Pancreas (tissue), 10 donors: ENCODE measurements at regions not wholly inside any gene's neighbourhood (a gene's known extent, or its start where the extent isn't known, plus 50 kb on each side); places are given as distances from the start of the nearest gene placed in this dataset.

Source experiments
- ATAC-seq, 4 donors: fragments of 200-7000 bp; cut with Tn5 transposase; one replicate each; pipeline versions ENCODE4 v1.8.0 to v1.9.1; 2020; ENCODE audit warnings: mild to moderate bottlenecking in 4 of 4, moderate library complexity in 4 of 4
- DNase-seq, 6 donors: peaks; one replicate each; pipeline ENCODE4 v3.0.0-alpha.2; 2020
- FAIRE-seq: peaks from 2 replicates; lab custom pipeline; 2012; peaks lifted over from hg19 to GRCh38; lab: Jason Lieb, UNC
- H3K27ac ChIP-seq, 4 donors: fragments of 200-600 bp; sonication (generic); 1 replicate in 3 of 4; 2 replicates in 1 of 4; pipeline versions ENCODE4 v1.5.0 to v1.8.0; 2020
- H3K27me3 ChIP-seq, 4 donors: fragments of 200-600 bp; one replicate each; pipeline ENCODE4 v1.8.0; 2021
- H3K36me3 ChIP-seq, 3 donors: fragments of 200-600 bp; sonication (generic) in 1 of 3; one replicate each; pipeline versions ENCODE4 v1.5.0 to v1.8.0; 2020 to 2021
- H3K4me1 ChIP-seq, 3 donors: fragments of 200-600 bp; one replicate each; pipeline ENCODE4 v1.8.0; 2021
- H3K4me3 ChIP-seq, 4 donors: fragments of 200-600 bp; sonication (generic) in 2 of 4; one replicate each; pipeline versions ENCODE4 v1.5.0 to v1.8.0; 2020 to 2021
- H3K9me3 ChIP-seq, 4 donors: fragments of 200-600 bp; one replicate each; pipeline ENCODE4 v1.8.0; 2021
- WGBS, 2 donors: extraction: QIAGEN DNeasy Blood & Tissue Kit; methylation state at CpG; one replicate each; pipeline ENCODE4 v1.1.7; 2013; 5-methylcytosine and 5-hydroxymethylcytosine counted together
- intact Hi-C, 3 donors: fragments of 100-400 bp; cut with DNase I; formaldehyde crosslinking; loops; one replicate each; pipeline versions ENCODE4 v1.11.1 to v1.14.2; 2022
- TF ChIP-seq, protein P1 (sequence below), 4 donors: fragments of 200-600 bp; sonication (generic) in 3 of 4; IDR thresholded peaks; one replicate each; pipeline versions ENCODE4 v1.5.0 to v1.8.0; 2021; ENCODE audit warnings: antibody characterized with exemption in 4 of 4
- donor health status: healthy with polysubstance abuse.
- donor health status: DM: no; HTN: no; CAD: no; lungs with moderate emphysema.
- donor health status: DM: no; HTN: no; CAD: no.
- donor health status: control.
- donor health status: control.
- donor health status: Bipolar disorder and iron deficiency.
- donor health status: DM: yes; HTN: yes; CAD: no.
- donor health status: DM: no; HTN: no; CAD: no.
- donor health status: DM: no; HTN: no; CAD: no.
- donor health status: DM: yes; HTN: yes; CAD: no.

GRCh38 chr7:47682874-47683273, 101.0 kb upstream of the TNS3 start:
- no peak overlapping the region for H3K4me3 ChIP-seq
- FAIRE-seq (no peak), DNase-seq (no peak), ATAC-seq (no peak)
- H3K4me1 ChIP-seq, result no peaks in the 10 kb centered on the region
- H3K27me3 ChIP-seq, result no peaks in the 10 kb centered on the region
- H3K27ac ChIP-seq, result no peak overlapping the region
- H3K9me3 ChIP-seq, result no peaks in the 10 kb centered on the region
- H3K36me3 ChIP-seq, result no peaks in the 10 kb centered on the region
- intact Hi-C loops, result no loop called here
- TF ChIP-seq, protein P1, sequence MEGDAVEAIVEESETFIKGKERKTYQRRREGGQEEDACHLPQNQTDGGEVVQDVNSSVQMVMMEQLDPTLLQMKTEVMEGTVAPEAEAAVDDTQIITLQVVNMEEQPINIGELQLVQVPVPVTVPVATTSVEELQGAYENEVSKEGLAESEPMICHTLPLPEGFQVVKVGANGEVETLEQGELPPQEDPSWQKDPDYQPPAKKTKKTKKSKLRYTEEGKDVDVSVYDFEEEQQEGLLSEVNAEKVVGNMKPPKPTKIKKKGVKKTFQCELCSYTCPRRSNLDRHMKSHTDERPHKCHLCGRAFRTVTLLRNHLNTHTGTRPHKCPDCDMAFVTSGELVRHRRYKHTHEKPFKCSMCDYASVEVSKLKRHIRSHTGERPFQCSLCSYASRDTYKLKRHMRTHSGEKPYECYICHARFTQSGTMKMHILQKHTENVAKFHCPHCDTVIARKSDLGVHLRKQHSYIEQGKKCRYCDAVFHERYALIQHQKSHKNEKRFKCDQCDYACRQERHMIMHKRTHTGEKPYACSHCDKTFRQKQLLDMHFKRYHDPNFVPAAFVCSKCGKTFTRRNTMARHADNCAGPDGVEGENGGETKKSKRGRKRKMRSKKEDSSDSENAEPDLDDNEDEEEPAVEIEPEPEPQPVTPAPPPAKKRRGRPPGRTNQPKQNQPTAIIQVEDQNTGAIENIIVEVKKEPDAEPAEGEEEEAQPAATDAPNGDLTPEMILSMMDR (IDR thresholded peaks at IDR 0.05), result no peak
- WGBS, 2 donors, result 83 to 91% methylated on average over 6 of the region's 6 CpGs

- WGBS, 2 donors, result 87 to 89% methylated on average over 8 of the region's 8 CpGs
Observed at GRCh38 chr7:47681249-47681810, 99.4 kb upstream of the TNS3 start.

GRCh38 chr7:47678641-47679380, 96.9 kb upstream of the TNS3 start:
- no peak for DNase-seq
- no peak for ATAC-seq
- no peak for FAIRE-seq
- Histone ChIP-seq H3K27me3 (no peaks in the 10 kb centered on the region), H3K4me1 (no peaks in the 10 kb centered on the region), H3K36me3 (no peaks in the 10 kb centered on the region), H3K27ac (no peak overlapping the region), H3K4me3 (no peak overlapping the region), H3K9me3 (no peaks in the 10 kb centered on the region)
- intact Hi-C loops, result no loop called here
- TF ChIP-seq, protein P1 (IDR thresholded peaks at IDR 0.05), result no peak
- WGBS, 2 donors, result 95 to 96% methylated on average over 6 of the region's 6 CpGs

More at GRCh38 chr7:47681249-47681810, 99.4 kb upstream of the TNS3 start:
- Histone ChIP-seq H3K36me3 (no peaks in the 10 kb centered on the region), H3K27me3 (no peaks in the 10 kb centered on the region), H3K4me1 (no peaks in the 10 kb centered on the region), H3K4me3 (no peak overlapping the region), H3K27ac (no peak overlapping the region), H3K9me3 (no peaks in the 10 kb centered on the region)
- FAIRE-seq (no peak), DNase-seq (no peak), ATAC-seq (no peak)
- intact Hi-C loops, result no loop called here
- TF ChIP-seq, protein P1 (IDR thresholded peaks at IDR 0.05), result no peak

- no peak for FAIRE-seq
- H3K27ac ChIP-seq, result no peak overlapping the region
- no peaks in the 10 kb centered on the region for H3K36me3 ChIP-seq
- WGBS, 2 donors, result 84 to 95% methylated on average over 1 of the region's 1 CpG
- H3K4me1 ChIP-seq, result no peaks in the 10 kb centered on the region
- no peak for DNase-seq
- ATAC-seq, result peak in 1 of 4 donors; percentile 25
- no peak overlapping the region for H3K4me3 ChIP-seq
- intact Hi-C loops, result no loop called here
- TF ChIP-seq, protein P1 (IDR thresholded peaks at IDR 0.05), result no peak
- no peaks in the 10 kb centered on the region for H3K27me3 ChIP-seq
- H3K9me3 ChIP-seq, result no peaks in the 10 kb centered on the region
Observed at GRCh38 chr7:47677664-47678063, 95.8 kb upstream of the TNS3 start.

DNA sequence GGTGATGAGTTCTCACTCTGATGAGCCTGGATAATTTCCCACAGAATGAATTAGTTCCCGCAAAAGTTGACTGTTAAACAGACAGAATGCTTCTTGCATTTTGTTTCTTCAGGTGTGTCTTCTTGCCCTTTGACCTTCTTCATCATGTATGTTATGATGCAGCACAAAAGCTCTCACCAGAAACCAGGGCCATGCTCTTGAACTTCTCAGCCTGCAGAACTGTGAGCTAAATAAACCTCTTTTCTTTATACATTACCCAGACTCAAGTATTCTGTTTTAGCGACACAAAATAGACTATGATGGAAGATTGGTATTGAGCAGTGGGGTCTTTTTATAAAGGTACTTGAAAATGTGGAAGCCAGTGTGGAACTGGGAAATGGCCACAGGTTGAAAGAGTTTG, 95.2 kb upstream of the TNS3 start:
- ATAC-seq (no peak), DNase-seq (no peak), FAIRE-seq (no peak)
- no peaks in the 10 kb centered on the region for H3K36me3 ChIP-seq
- no peaks in the 10 kb centered on the region for H3K4me1 ChIP-seq
- H3K4me3 ChIP-seq, result no peak overlapping the region
- H3K9me3 ChIP-seq, result no peaks in the 10 kb centered on the region
- no peak overlapping the region for H3K27ac ChIP-seq
- TF ChIP-seq, protein P1 (IDR thresholded peaks at IDR 0.05), result no peak
- WGBS, 2 donors, result 96 to 97% methylated on average over 2 of the region's 2 CpGs
- H3K27me3 ChIP-seq, result no peaks in the 10 kb centered on the region
- intact Hi-C loops, result no loop called here
